Muscle layer of colon (tissue), 2 donors: ENCODE measurements at regions not wholly inside any gene's neighbourhood (a gene's known extent, or its start where the extent isn't known, plus 50 kb on each side); places are given as distances from the start of the nearest gene placed in this dataset.

ENCODE experiments used
- H3K27ac ChIP-seq: one replicate; pipeline ENCODE4 v1.7.0; 2013; ENCODE audit warnings: low read depth, mild to moderate bottlenecking, low read length, moderate library complexity
- H3K27me3 ChIP-seq, 2 donors: one replicate each; pipeline ENCODE4 v1.7.0; 2013; ENCODE audit warnings: low read length in 2 of 2, mild to moderate bottlenecking in 2 of 2; ENCODE audit not compliant: insufficient read depth in 2 of 2, control insufficient read depth in 1 of 2
- H3K36me3 ChIP-seq: one replicate; pipeline ENCODE4 v1.7.0; 2013; ENCODE audit warnings: mild to moderate bottlenecking, low read length; ENCODE audit not compliant: insufficient read depth
- H3K4me1 ChIP-seq: one replicate; pipeline ENCODE4 v1.7.0; 2013; ENCODE audit warnings: mild to moderate bottlenecking, low read length; ENCODE audit not compliant: insufficient read depth
- H3K4me3 ChIP-seq, 2 donors: one replicate each; pipeline ENCODE4 v1.7.0; 2013; ENCODE audit warnings: low read length in 2 of 2, low read depth in 1 of 2, mild to moderate bottlenecking in 1 of 2, moderate library complexity in 1 of 2
- H3K9ac ChIP-seq: one replicate; pipeline ENCODE4 v1.7.0; 2013; ENCODE audit warnings: low read length
- H3K9me3 ChIP-seq: one replicate; pipeline ENCODE4 v1.7.0; 2013; ENCODE audit warnings: mild to moderate bottlenecking, low read length
- donor health status: abdominal sarcoma.
- donor health status: Adenocarcinoma of cecum.

- no peaks in the 10 kb centered on the region for H3K36me3 ChIP-seq
- no peaks in the 10 kb centered on the region for H3K27me3 ChIP-seq
- no peaks in the 10 kb centered on the region for H3K9me3 ChIP-seq
- no peak overlapping the region for H3K9ac ChIP-seq
- no peak overlapping the region for H3K27ac ChIP-seq
- no peaks in the 10 kb centered on the region for H3K4me1 ChIP-seq
- no peak overlapping the region for H3K4me3 ChIP-seq
These were observed 154.3 kb downstream of the RMST start for GRCh38 chr12:97616946-97617345.

- Histone ChIP-seq H3K27ac (no peak overlapping the region), H3K4me1 (no peaks in the 10 kb centered on the region), H3K9ac (no peak overlapping the region), H3K4me3 (no peak overlapping the region), H3K27me3 (no peaks in the 10 kb centered on the region), H3K36me3 (no peaks in the 10 kb centered on the region), H3K9me3 (no peaks in the 10 kb centered on the region)
These were observed 166.4 kb downstream of the RMST start for GRCh38 chr12:97628962-97629361.

DNA sequence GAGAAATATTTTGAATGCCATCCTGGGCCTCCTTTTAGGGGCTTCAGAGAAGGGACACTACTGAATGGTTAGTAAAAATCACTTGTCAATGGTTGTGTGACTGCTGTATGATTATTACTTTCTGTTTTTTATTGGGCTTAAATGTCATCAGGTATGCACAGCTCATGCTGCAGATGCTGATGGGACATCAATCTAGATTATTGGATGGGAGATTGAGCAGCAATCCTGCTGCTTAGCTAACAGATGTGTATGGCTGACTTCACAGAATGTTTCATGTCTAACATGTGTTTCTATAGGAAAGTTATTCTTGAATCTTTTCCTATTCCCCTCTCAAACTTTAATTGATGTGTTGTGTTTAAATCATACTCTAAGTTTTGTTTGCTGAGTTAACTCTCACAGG is 166.8 kb downstream of the RMST start:
- no peak overlapping the region for H3K9ac ChIP-seq
- H3K4me3 ChIP-seq = no peak overlapping the region
- H3K36me3 ChIP-seq = no peaks in the 10 kb centered on the region
- H3K9me3 ChIP-seq = no peaks in the 10 kb centered on the region
- no peaks in the 10 kb centered on the region for H3K4me1 ChIP-seq
- no peaks in the 10 kb centered on the region for H3K27me3 ChIP-seq
- no peak overlapping the region for H3K27ac ChIP-seq

GRCh38 chr12:97630356-97630755 is 167.8 kb downstream of the RMST start:
- Histone ChIP-seq H3K36me3 (no peaks in the 10 kb centered on the region), H3K4me1 (no peaks in the 10 kb centered on the region), H3K27me3 (no peaks in the 10 kb centered on the region), H3K27ac (no peak overlapping the region), H3K9me3 (no peaks in the 10 kb centered on the region), H3K9ac (no peak overlapping the region), H3K4me3 (no peak overlapping the region)

DNA sequence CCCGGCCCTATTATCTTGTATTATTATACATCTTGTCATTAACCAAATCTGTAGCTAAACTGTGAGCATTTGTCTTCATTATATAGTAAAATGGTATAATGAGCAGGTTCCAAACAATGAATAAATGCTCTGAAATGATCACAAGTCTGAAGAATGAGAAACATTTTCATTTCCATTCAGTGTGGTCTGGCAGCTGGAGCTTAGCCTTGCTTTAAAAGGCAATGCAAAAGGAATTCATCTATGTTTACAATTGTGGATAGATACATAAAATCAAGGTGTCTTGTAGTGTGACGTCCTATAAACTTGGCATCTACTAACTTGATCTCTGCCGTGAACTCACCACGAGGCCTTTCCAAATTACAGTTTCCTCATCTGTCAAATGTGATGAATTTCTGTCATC is 168.3 kb downstream of the RMST start:
- Histone ChIP-seq H3K27me3 (no peaks in the 10 kb centered on the region), H3K9ac (no peak overlapping the region), H3K9me3 (no peaks in the 10 kb centered on the region), H3K4me1 (no peaks in the 10 kb centered on the region), H3K36me3 (no peaks in the 10 kb centered on the region), H3K27ac (no peak overlapping the region), H3K4me3 (no peak overlapping the region)

- Histone ChIP-seq H3K4me3 (no peak overlapping the region), H3K9ac (no peak overlapping the region), H3K27me3 (no peaks in the 10 kb centered on the region), H3K27ac (no peak overlapping the region), H3K36me3 (no peaks in the 10 kb centered on the region), H3K9me3 (no peaks in the 10 kb centered on the region), H3K4me1 (no peaks in the 10 kb centered on the region)
These were observed 175.2 kb downstream of the RMST start for GRCh38 chr12:97637770-97638169.

GRCh38 chr12:97638739-97639138 is 176.1 kb downstream of the RMST start:
- Histone ChIP-seq H3K4me1 (no peaks in the 10 kb centered on the region), H3K4me3 (no peak overlapping the region), H3K36me3 (no peaks in the 10 kb centered on the region), H3K9me3 (no peaks in the 10 kb centered on the region), H3K27me3 (no peaks in the 10 kb centered on the region), H3K27ac (no peak overlapping the region), H3K9ac (no peak overlapping the region)

GRCh38 chr12:97639702-97640101 is 177.1 kb downstream of the RMST start:
- Histone ChIP-seq H3K4me3 (no peak overlapping the region), H3K36me3 (no peaks in the 10 kb centered on the region), H3K9ac (no peak overlapping the region), H3K27ac (no peak overlapping the region), H3K9me3 (no peaks in the 10 kb centered on the region), H3K27me3 (no peaks in the 10 kb centered on the region), H3K4me1 (no peaks in the 10 kb centered on the region)

GRCh38 chr12:97640826-97641225 is 178.2 kb downstream of the RMST start:
- Histone ChIP-seq H3K4me3 (no peak overlapping the region), H3K27ac (no peak overlapping the region), H3K4me1 (no peaks in the 10 kb centered on the region), H3K9me3 (no peaks in the 10 kb centered on the region), H3K27me3 (no peaks in the 10 kb centered on the region), H3K9ac (no peak overlapping the region), H3K36me3 (no peaks in the 10 kb centered on the region)

GRCh38 chr12:97642911-97643310 is 180.3 kb downstream of the RMST start:
- Histone ChIP-seq H3K27me3 (no peaks in the 10 kb centered on the region), H3K9ac (no peak overlapping the region), H3K4me1 (no peaks in the 10 kb centered on the region), H3K4me3 (no peak overlapping the region), H3K9me3 (no peaks in the 10 kb centered on the region), H3K36me3 (no peaks in the 10 kb centered on the region), H3K27ac (no peak overlapping the region)

DNA sequence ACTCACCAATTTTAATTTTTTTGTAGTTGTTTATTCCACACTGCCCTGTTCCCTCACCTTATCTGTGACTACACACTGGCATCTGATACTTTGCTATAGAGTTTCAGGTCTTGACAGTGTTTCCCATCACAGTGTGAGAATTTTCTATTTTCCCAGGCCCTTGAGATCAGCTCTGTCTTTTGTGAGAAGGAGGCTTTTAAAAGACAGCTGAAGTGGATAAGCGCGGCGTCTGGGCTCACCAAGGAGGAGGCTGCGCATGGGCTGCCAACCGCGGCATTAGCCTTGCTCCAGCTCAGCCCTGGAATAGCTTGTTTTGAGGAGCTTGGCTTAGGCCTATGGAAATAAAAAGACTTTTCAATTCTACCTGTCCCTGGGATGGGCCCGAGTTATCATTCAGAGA is 181.3 kb downstream of the RMST start:
- H3K27ac ChIP-seq = no peak overlapping the region
- no peak overlapping the region for H3K4me3 ChIP-seq
- no peaks in the 10 kb centered on the region for H3K36me3 ChIP-seq
- H3K27me3 ChIP-seq = no peaks in the 10 kb centered on the region
- H3K9ac ChIP-seq = no peak overlapping the region
- no peaks in the 10 kb centered on the region for H3K4me1 ChIP-seq
- no peaks in the 10 kb centered on the region for H3K9me3 ChIP-seq

GRCh38 chr12:97645726-97646125 is 183.1 kb downstream of the RMST start:
- Histone ChIP-seq H3K27me3 (no peaks in the 10 kb centered on the region), H3K9ac (no peak overlapping the region), H3K9me3 (no peaks in the 10 kb centered on the region), H3K4me3 (no peak overlapping the region), H3K36me3 (no peaks in the 10 kb centered on the region), H3K4me1 (no peaks in the 10 kb centered on the region), H3K27ac (no peak overlapping the region)
